Neural cell (in vitro differentiated cells): ENCODE measurements at regions not wholly inside any gene's neighbourhood (a gene's known extent, or its start where the extent isn't known, plus 50 kb on each side); places are given as distances from the start of the nearest gene placed in this dataset.

ENCODE experiments used
- H2AFZ ChIP-seq: fragments of 200-600, 300-800 bp; sonication (generic), shearing (Covaris generic); 2 replicates; pipeline ENCODE4 v1.6.0; 2014; ENCODE audit warnings: low read depth, mild to moderate bottlenecking, antibody characterized with exemption, low read length, moderate library complexity
- H3F3A ChIP-seq: fragments of 200-600 bp; shearing (Covaris generic); 2 replicates; pipeline ENCODE4 v1.6.1; 2016; ENCODE audit warnings: mild to moderate bottlenecking, moderate library complexity, mixed read lengths, antibody characterized with exemption, low read length; ENCODE audit not compliant: insufficient read depth, poor library complexity, severe bottlenecking
- H3K27ac ChIP-seq: fragments of 200-600, 300-800 bp; sonication (generic), shearing (Covaris generic); 2 replicates; pipeline ENCODE4 v1.5.1; 2014; ENCODE audit warnings: mild to moderate bottlenecking, low read length, moderate library complexity
- H3K27me3 ChIP-seq: fragments of 300-800, 200-600 bp; sonication (generic), shearing (Covaris generic); 2 replicates; pipeline ENCODE4 v1.6.0; 2014; ENCODE audit warnings: mild to moderate bottlenecking, low read depth, low read length, moderate library complexity; ENCODE audit not compliant: insufficient read depth
- H3K36me3 ChIP-seq: fragments of 300-800, 200-600 bp; sonication (generic), shearing (Covaris generic); 2 replicates; pipeline ENCODE4 v1.5.1; 2014; ENCODE audit warnings: mild to moderate bottlenecking, antibody characterized with exemption, low read length, moderate library complexity; ENCODE audit not compliant: insufficient read depth
- H3K4me2 ChIP-seq: fragments of 300-800, 200-600 bp; sonication (generic), shearing (Covaris generic); 2 replicates; pipeline ENCODE4 v1.6.0; 2014; ENCODE audit warnings: mild to moderate bottlenecking, low read length
- H3K4me3 ChIP-seq: fragments of 300-800, 200-600 bp; sonication (generic), shearing (Covaris generic); 2 replicates; pipeline ENCODE4 v1.5.1; 2014; ENCODE audit warnings: mild to moderate bottlenecking, low read length, moderate library complexity
- H3K79me2 ChIP-seq: fragments of 200-600 bp; shearing (Covaris generic); replicated peaks from 2 replicates; pipeline ENCODE4 v1.6.0; 2014; ENCODE audit warnings: mild to moderate bottlenecking, low read length, moderate library complexity; ENCODE audit not compliant: insufficient read depth
- H3K9ac ChIP-seq: fragments of 300-800, 200-600 bp; sonication (generic), shearing (Covaris generic); 2 replicates; pipeline ENCODE4 v1.6.1; 2016; ENCODE audit warnings: mild to moderate bottlenecking, low read length, mixed read lengths
- H3K9me2 ChIP-seq: fragments of 200-600 bp; shearing (Covaris generic); 2 replicates; pipeline ENCODE4 v1.6.1; 2016; ENCODE audit warnings: mild to moderate bottlenecking, low read length, mixed read lengths; ENCODE audit not compliant: insufficient read depth
- H3K9me3 ChIP-seq: fragments of 200-600, 300-800 bp; sonication (generic), shearing (Covaris generic); 2 replicates; pipeline ENCODE4 v1.6.1; 2016; ENCODE audit warnings: mild to moderate bottlenecking, mixed run types, low read length, moderate library complexity, mixed read lengths
- H4K20me1 ChIP-seq: fragments of 200-600 bp; shearing (Covaris generic); 2 replicates; pipeline ENCODE4 v1.6.1; 2016; ENCODE audit warnings: mild to moderate bottlenecking, mixed run types; ENCODE audit not compliant: insufficient read depth
- CTCF ChIP-seq: fragments of 450-650 bp; IDR thresholded peaks from 2 replicates; pipeline ENCODE4 v1.5.1; 2014; ENCODE audit warnings: antibody characterized with exemption, mild to moderate bottlenecking, moderate library complexity; ENCODE audit not compliant: poor library complexity, severe bottlenecking
- EP300 ChIP-seq: fragments of 450-650 bp; conservative IDR thresholded peaks from 2 replicates; pipeline ENCODE4 v1.6.1; 2014; ENCODE audit warnings: antibody characterized with exemption, mild to moderate bottlenecking, moderate library complexity; ENCODE audit not compliant: poor library complexity, severe bottlenecking
- EZH2 ChIP-seq: fragments of 200-600, 300-800 bp; shearing (Covaris generic), sonication (generic); IDR thresholded peaks from 2 replicates; pipeline ENCODE4 v1.6.1; 2014; ENCODE audit warnings: antibody characterized with exemption, low read length, borderline replicate concordance, mild to moderate bottlenecking; ENCODE audit not compliant: insufficient read depth, poor library complexity, severe bottlenecking
- MXI1 ChIP-seq: fragments of 450-650 bp; conservative IDR thresholded peaks from 2 replicates; pipeline ENCODE4 v1.6.1; 2014; ENCODE audit warnings: antibody characterized with exemption, mild to moderate bottlenecking; ENCODE audit not compliant: poor library complexity, severe bottlenecking
- POLR2AphosphoS5 ChIP-seq: IDR thresholded peaks from 2 replicates; pipeline ENCODE4 v1.6.1; 2012
- RAD21 ChIP-seq: fragments of 450-650 bp; conservative IDR thresholded peaks from 2 replicates; pipeline ENCODE4 v1.6.1; 2014; ENCODE audit warnings: antibody characterized with exemption, mild to moderate bottlenecking, moderate library complexity
- REST ChIP-seq: IDR thresholded peaks from 2 replicates; pipeline ENCODE4 v1.6.1; 2012; ENCODE audit warnings: borderline replicate concordance
- SMC3 ChIP-seq: fragments of 450-650 bp; conservative IDR thresholded peaks from 2 replicates; pipeline ENCODE4 v1.6.1; 2014; ENCODE audit warnings: antibody characterized with exemption, mild to moderate bottlenecking, moderate library complexity; ENCODE audit not compliant: poor library complexity
- TAF1 ChIP-seq: IDR thresholded peaks from 2 replicates; pipeline ENCODE4 v1.6.1; 2012; ENCODE audit warnings: low read depth

GRCh38 chr2:239669181-239669898 lies 268.5 kb upstream of the HDAC4 start:
- no peaks in the 10 kb centered on the region for H3K9me2 ChIP-seq
- no peak overlapping the region for H3K4me2 ChIP-seq
- H3K27me3 ChIP-seq = no peaks in the 10 kb centered on the region
- H3K9ac ChIP-seq = no peak overlapping the region
- no peaks in the 10 kb centered on the region for H3K9me3 ChIP-seq
- no peaks in the 10 kb centered on the region for H3F3A ChIP-seq
- H3K4me3 ChIP-seq = no peak overlapping the region
- no peaks in the 10 kb centered on the region for H4K20me1 ChIP-seq
- TF ChIP-seq RAD21 (no peak), POLR2AphosphoS5 (no peak), TAF1 (no peak), EP300 (no peak), REST (no peak), SMC3 (no peak), MXI1 (no peak), CTCF (no peak), EZH2 (no peak)
- H3K36me3 ChIP-seq = no peaks in the 10 kb centered on the region
- H2AFZ ChIP-seq = no peak overlapping the region
- H3K27ac ChIP-seq = no peak overlapping the region
- H3K79me2 ChIP-seq = no peaks in the 10 kb centered on the region

- no peaks in the 10 kb centered on the region for H3K36me3 ChIP-seq
- H2AFZ ChIP-seq = no peak overlapping the region
- H3K9me3 ChIP-seq = no peaks in the 10 kb centered on the region
- no peak for TF ChIP-seq POLR2AphosphoS5
- no peak for TF ChIP-seq REST
- TF ChIP-seq EZH2 = no peak
- no peak for TF ChIP-seq CTCF
- TF ChIP-seq EP300 = no peak
- no peak for TF ChIP-seq TAF1
- no peak for TF ChIP-seq RAD21
- no peak for TF ChIP-seq MXI1
- TF ChIP-seq SMC3 = no peak
- H3K4me3 ChIP-seq = no peak overlapping the region
- no peaks in the 10 kb centered on the region for H3K27me3 ChIP-seq
- no peaks in the 10 kb centered on the region for H4K20me1 ChIP-seq
- no peak overlapping the region for H3K4me2 ChIP-seq
- no peaks in the 10 kb centered on the region for H3K9me2 ChIP-seq
- H3K9ac ChIP-seq = no peak overlapping the region
- H3K79me2 ChIP-seq = no peaks in the 10 kb centered on the region
- H3K27ac ChIP-seq = no peak overlapping the region
- H3F3A ChIP-seq = no peaks in the 10 kb centered on the region
These were observed 267.8 kb upstream of the HDAC4 start for GRCh38 chr2:239668651-239669050.
